Lung (tissue), 11 donors: ENCODE measurements at regions not wholly inside any gene's neighbourhood (a gene's known extent, or its start where the extent isn't known, plus 50 kb on each side); places are given as distances from the start of the nearest gene placed in this dataset.

Source experiments
- ATAC-seq: fragments of 200-7000 bp; cut with Tn5 transposase; one replicate; pipeline ENCODE4 v1.9.1; 2020; ENCODE audit warnings: moderate number of reproducible peaks; ENCODE audit not compliant: insufficient read depth, low FRiP score
- DNase-seq, 3 donors: peaks; one replicate each; pipeline ENCODE4 v3.0.0-alpha.2; 2013 to 2017
- H3K27ac ChIP-seq, 2 donors: one replicate each; pipeline ENCODE4 v1.5.1; 2013; ENCODE audit warnings: mild to moderate bottlenecking in 2 of 2, moderate library complexity in 2 of 2, control low read depth in 1 of 2, inconsistent platforms in 1 of 2, low read depth in 1 of 2, low read length in 1 of 2
- H3K27me3 ChIP-seq, 3 donors: one replicate each; pipeline ENCODE4 v1.5.1; 2013; ENCODE audit warnings: low read length in 2 of 3; ENCODE audit not compliant: control insufficient read depth in 3 of 3, insufficient read depth in 3 of 3
- H3K36me3 ChIP-seq, 4 donors: one replicate each; pipeline ENCODE4 v1.5.1; 2013; ENCODE audit warnings: low read length in 4 of 4, mild to moderate bottlenecking in 1 of 4, moderate library complexity in 1 of 4; ENCODE audit not compliant: control insufficient read depth in 4 of 4, insufficient read depth in 4 of 4
- H3K4me1 ChIP-seq, 5 donors: one replicate each; pipeline ENCODE4 v1.5.1; 2013; ENCODE audit warnings: low read length in 5 of 5, mild to moderate bottlenecking in 2 of 5, moderate library complexity in 1 of 5; ENCODE audit not compliant: control insufficient read depth in 5 of 5, insufficient read depth in 5 of 5
- H3K4me3 ChIP-seq: one replicate; pipeline ENCODE4 v1.5.1; 2013; ENCODE audit warnings: mild to moderate bottlenecking, control low read depth, moderate library complexity
- H3K9ac ChIP-seq, 2 donors: one replicate each; pipeline ENCODE4 v1.5.1; 2013; ENCODE audit warnings: low read length in 2 of 2, control low read depth in 1 of 2; ENCODE audit not compliant: insufficient read depth in 1 of 2
- H3K9me3 ChIP-seq, 4 donors: one replicate each; pipeline ENCODE4 v1.5.1; 2013; ENCODE audit warnings: low read length in 3 of 4, mild to moderate bottlenecking in 1 of 4, moderate library complexity in 1 of 4; ENCODE audit not compliant: control insufficient read depth in 4 of 4, insufficient read depth in 3 of 4
- WGBS, 2 donors: extraction: QIAGEN DNeasy Blood & Tissue Kit; methylation state at CpG; one replicate each; pipeline ENCODE4 v1.1.7; 2013; 5-methylcytosine and 5-hydroxymethylcytosine counted together
- TF ChIP-seq, protein P1 (sequence below): IDR thresholded peaks from 2 replicates; pipeline ENCODE4 v1.5.1; 2012; ENCODE audit warnings: mild to moderate bottlenecking; ENCODE audit errors: control extremely low read depth, extremely low read depth
- donor health status: control.
- donor health status: control.
- donor health status: Bipolar disorder and iron deficiency.
- donor health status: healthy.
- donor health status: DM: yes; HTN: yes; CAD: no.

- ATAC-seq (no peak), DNase-seq (no peak)
- no peak overlapping the region for H3K9ac ChIP-seq
- TF ChIP-seq, protein P1, sequence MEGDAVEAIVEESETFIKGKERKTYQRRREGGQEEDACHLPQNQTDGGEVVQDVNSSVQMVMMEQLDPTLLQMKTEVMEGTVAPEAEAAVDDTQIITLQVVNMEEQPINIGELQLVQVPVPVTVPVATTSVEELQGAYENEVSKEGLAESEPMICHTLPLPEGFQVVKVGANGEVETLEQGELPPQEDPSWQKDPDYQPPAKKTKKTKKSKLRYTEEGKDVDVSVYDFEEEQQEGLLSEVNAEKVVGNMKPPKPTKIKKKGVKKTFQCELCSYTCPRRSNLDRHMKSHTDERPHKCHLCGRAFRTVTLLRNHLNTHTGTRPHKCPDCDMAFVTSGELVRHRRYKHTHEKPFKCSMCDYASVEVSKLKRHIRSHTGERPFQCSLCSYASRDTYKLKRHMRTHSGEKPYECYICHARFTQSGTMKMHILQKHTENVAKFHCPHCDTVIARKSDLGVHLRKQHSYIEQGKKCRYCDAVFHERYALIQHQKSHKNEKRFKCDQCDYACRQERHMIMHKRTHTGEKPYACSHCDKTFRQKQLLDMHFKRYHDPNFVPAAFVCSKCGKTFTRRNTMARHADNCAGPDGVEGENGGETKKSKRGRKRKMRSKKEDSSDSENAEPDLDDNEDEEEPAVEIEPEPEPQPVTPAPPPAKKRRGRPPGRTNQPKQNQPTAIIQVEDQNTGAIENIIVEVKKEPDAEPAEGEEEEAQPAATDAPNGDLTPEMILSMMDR: no peak
- no peak overlapping the region for H3K27ac ChIP-seq
- H3K36me3 ChIP-seq: no peaks in the 10 kb centered on the region
- no peak overlapping the region for H3K4me3 ChIP-seq
- H3K27me3 ChIP-seq: no peaks in the 10 kb centered on the region
- no peaks in the 10 kb centered on the region for H3K4me1 ChIP-seq
- 93 to 94% methylated on average over 2 of the region's 2 CpGs for WGBS, 2 donors
- no peaks in the 10 kb centered on the region for H3K9me3 ChIP-seq
Measured at GRCh38 chr6:22432060-22432459, 135.2 kb upstream of the PRL start.

DNA sequence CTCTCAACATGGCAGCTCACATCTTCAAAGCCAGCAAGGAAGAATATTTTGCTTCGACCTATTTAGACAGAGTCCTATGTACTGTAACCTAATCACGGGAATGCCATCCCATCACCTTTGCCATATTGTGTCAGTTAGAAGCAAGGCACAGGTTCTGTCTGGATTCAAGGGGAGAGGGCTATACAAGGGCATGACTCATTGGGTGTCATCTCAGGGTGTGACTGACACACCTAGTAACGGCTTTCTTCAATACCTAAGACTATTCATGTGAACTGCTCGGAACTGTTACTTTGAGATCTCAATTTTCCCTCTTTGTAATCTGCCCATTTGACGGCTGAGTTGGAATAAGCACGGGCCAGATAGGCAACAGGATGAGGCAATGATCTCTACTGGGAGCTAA, 135.6 kb upstream of the HDGFL1 start:
- no peaks in the 10 kb centered on the region for H3K4me1 ChIP-seq
- no peaks in the 10 kb centered on the region for H3K27me3 ChIP-seq
- DNase-seq (no peak), ATAC-seq (no peak)
- H3K36me3 ChIP-seq: no peaks in the 10 kb centered on the region
- no peak overlapping the region for H3K4me3 ChIP-seq
- H3K27ac ChIP-seq: no peak overlapping the region
- no peaks in the 10 kb centered on the region for H3K9me3 ChIP-seq
- no peak overlapping the region for H3K9ac ChIP-seq
- TF ChIP-seq, protein P1: no peak
- WGBS, 2 donors: 90 to 96% methylated on average over 6 of the region's 6 CpGs

GRCh38 chr6:22435151-22435550, 134.2 kb upstream of the HDGFL1 start:
- H3K4me3 ChIP-seq: no peak overlapping the region
- no peaks in the 10 kb centered on the region for H3K27me3 ChIP-seq
- H3K9me3 ChIP-seq: no peaks in the 10 kb centered on the region
- 94 to 97% methylated on average over 4 of the region's 4 CpGs for WGBS, 2 donors
- TF ChIP-seq, protein P1: no peak
- ATAC-seq (no peak), DNase-seq (no peak)
- no peaks in the 10 kb centered on the region for H3K4me1 ChIP-seq
- no peak overlapping the region for H3K27ac ChIP-seq
- H3K9ac ChIP-seq: no peak overlapping the region
- no peaks in the 10 kb centered on the region for H3K36me3 ChIP-seq

DNA sequence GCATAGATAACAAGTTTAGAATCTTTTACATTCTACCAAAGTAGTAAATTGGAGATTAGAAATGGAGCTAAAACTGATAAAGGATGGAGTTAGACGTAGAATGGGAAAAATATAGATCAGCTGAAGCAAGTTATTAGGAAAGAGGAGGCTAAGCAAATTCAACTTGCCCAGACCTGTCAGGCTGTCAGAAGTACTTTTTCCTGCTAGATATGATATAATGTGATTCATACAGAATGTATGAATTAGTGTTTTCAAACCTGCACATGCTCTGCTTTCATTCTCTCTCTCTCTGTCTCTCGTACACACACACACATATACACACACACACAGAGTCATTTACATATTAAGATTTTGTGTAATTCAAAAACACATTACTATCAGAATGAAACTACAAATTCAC, 133.2 kb upstream of the HDGFL1 start:
- 93 to 97% methylated on average over 2 of the region's 2 CpGs for WGBS, 2 donors

More for the DNA sequence above, 133.2 kb upstream of the HDGFL1 start:
- no peak overlapping the region for H3K4me3 ChIP-seq
- no peaks in the 10 kb centered on the region for H3K27me3 ChIP-seq
- DNase-seq: no peak
- no peaks in the 10 kb centered on the region for H3K36me3 ChIP-seq
- no peak overlapping the region for H3K9ac ChIP-seq
- H3K27ac ChIP-seq: no peak overlapping the region
- H3K9me3 ChIP-seq: no peaks in the 10 kb centered on the region
- TF ChIP-seq, protein P1: no peak
- H3K4me1 ChIP-seq: no peaks in the 10 kb centered on the region
- no peak for ATAC-seq
